CD4-positive, alpha-beta T cell treated with Interleukin-17A for 4 hours (primary cell): ENCODE measurements at regions not wholly inside any gene's neighbourhood (a gene's known extent, or its start where the extent isn't known, plus 50 kb on each side); places are given as distances from the start of the nearest gene placed in this dataset.

Experiments used
- DNase-seq: peaks from one replicate; pipeline ENCODE4 v3.0.0-alpha.2; 2020; ENCODE audit warnings: mixed read lengths

GRCh38 chr20:39109933-39110818 lies 148.0 kb downstream of the DHX35 start:
- no peak for DNase-seq

- DNase-seq = no peak
Measured at GRCh38 chr20:39108746-39109145, 146.6 kb downstream of the DHX35 start.

- no peak for DNase-seq
Measured at GRCh38 chr20:39107741-39108140, 145.6 kb downstream of the DHX35 start.

- no peak for DNase-seq
Measured at GRCh38 chr20:39106791-39107190, 144.6 kb downstream of the DHX35 start.

- no peak for DNase-seq
Measured at GRCh38 chr20:39105551-39105950, 143.4 kb downstream of the DHX35 start.

- DNase-seq = no peak
Measured at GRCh38 chr20:39103732-39104131, 141.6 kb downstream of the DHX35 start.

GRCh38 chr20:39103305-39103704 lies 141.2 kb downstream of the DHX35 start:
- no peak for DNase-seq

- DNase-seq = no peak
Measured at GRCh38 chr20:39101895-39102294, 139.8 kb downstream of the DHX35 start.

- DNase-seq = no peak
Measured at GRCh38 chr20:39100691-39101090, 138.5 kb downstream of the DHX35 start.

GRCh38 chr20:39097889-39098288 lies 135.7 kb downstream of the DHX35 start:
- no peak for DNase-seq

- no peak for DNase-seq
Measured at GRCh38 chr20:39095870-39096269, 133.7 kb downstream of the DHX35 start.

- no peak for DNase-seq
Measured at GRCh38 chr20:39094391-39094790, 132.2 kb downstream of the DHX35 start.

GRCh38 chr20:39092733-39093410 lies 130.7 kb downstream of the DHX35 start:
- DNase-seq = no peak

- no peak for DNase-seq
Measured at GRCh38 chr20:39090906-39091305, 128.8 kb downstream of the DHX35 start.

GRCh38 chr20:39089797-39090196 lies 127.7 kb downstream of the DHX35 start:
- no peak for DNase-seq
